GM21515 (cell line): ENCODE measurements at regions not wholly inside any gene's neighbourhood (a gene's known extent, or its start where the extent isn't known, plus 50 kb on each side); places are given as distances from the start of the nearest gene placed in this dataset.
"Not testable (repeated sequence)": the region's sequence is repeated elsewhere in the genome, so short reads cannot be mapped to it uniquely, and the experiment has no call there.

Experiments
- ATAC-seq: cut with Tn5 transposase; IDR thresholded peaks from one replicate; pipeline ENCODE4 v1.9.1; 2021; ENCODE audit not compliant: unreplicated experiment

DNA sequence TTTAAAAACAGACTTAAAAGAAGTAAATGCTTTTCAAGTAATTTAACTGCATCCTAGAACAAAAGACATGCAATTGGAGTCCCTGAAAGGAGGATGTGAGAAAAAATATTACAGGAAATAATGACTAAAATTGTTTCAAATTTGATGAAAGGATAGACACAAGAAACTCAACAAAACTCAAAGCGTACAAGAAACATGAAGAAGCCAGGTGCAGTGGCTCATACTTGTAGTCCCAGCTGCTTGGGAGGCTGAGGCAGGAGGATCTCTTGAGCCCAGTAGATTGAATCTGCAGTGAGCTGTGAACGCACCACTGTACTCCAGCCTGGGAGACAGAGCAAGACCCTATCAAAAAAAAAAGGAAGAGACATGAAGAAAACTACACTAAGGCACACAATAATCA lies 118.1 kb upstream of the SLC39A10 start:
- no peak for ATAC-seq

DNA sequence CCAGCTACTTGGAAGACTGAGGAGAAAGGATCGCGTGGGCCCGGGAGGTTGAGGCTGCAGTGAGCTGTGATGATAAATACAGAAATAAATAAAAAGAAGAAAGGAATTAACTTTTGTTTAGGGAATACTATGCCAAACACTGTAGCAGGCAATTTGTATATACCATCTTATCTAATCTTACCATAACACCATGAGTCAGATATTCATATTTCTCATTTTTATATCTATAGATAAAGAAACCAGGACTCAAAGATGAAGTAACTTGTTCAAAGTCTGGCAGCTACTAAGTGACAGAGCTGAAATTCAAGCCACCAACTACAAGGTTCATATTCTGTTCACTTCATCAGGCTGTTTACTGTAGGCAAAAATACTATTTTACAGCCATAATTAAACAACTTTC lies 119.2 kb upstream of the SLC39A10 start:
- ATAC-seq, result no peak

DNA sequence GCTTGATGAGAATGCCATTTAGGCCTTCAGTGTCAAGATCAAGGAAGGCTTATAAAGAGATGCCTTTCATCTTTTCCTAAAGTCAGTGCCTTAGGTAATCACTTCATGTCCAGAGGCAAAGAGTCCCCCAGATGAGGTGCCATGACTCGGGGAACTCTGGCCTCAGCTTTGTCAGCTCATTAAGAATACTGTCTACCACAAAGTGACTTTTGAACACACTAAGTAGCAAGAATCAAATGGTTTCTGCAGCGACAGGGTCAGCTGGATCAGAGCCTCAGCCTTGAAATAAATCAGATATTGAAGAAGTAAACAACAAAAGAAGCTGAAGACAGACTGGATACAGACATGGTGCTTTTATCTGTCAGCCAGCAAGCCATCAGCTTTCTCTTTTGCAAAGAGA lies 120.1 kb upstream of the SLC39A10 start:
- ATAC-seq, result no peak

DNA sequence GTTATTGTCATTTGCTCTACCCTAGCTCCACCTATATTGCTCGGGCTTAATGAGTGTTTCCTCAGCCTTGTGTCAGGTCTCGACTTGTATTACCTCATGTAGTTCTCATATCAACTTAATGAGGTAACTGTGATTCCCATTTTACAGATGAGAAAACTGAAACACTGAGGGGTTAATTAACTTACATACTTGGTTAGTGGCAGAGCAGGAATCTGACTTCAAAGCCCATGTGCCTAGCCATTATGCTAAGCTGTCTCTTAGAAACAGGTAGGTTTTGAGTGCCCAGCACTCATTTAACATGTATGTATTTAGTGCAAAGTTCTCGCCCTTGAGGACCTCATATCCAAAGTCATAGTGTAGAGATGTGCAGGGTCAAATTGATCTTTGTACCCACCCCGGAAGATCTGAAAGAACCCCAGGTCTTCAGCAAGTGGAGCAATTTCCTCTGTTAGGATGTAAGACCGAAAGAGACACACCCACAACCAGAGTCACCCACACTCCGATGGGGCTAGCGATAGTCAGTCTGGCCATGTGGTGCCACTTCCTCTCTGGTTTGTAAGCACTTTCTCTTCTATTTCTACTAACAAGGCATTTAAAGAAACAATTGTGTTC lies 121.0 kb upstream of the SLC39A10 start:
- peak; percentile 88 for ATAC-seq

DNA sequence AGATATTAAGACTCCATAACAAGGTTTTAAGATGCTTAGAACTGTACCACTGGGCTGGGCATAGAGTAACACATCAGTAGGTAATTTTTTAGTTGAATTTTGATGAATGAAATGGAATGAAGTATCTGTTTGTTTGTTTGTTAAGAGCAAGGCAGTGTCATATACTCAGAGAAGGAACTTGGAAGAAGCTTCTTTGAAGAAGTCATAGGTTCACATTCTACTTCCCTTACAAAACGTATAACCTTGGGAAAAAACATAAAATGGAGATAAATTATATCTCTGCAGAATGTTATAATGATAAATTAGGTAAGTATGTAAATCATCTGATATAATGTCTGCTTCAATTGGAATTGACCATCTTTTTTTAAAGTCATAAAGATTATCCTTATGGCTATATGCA lies 122.1 kb upstream of the SLC39A10 start:
- ATAC-seq, result no peak

DNA sequence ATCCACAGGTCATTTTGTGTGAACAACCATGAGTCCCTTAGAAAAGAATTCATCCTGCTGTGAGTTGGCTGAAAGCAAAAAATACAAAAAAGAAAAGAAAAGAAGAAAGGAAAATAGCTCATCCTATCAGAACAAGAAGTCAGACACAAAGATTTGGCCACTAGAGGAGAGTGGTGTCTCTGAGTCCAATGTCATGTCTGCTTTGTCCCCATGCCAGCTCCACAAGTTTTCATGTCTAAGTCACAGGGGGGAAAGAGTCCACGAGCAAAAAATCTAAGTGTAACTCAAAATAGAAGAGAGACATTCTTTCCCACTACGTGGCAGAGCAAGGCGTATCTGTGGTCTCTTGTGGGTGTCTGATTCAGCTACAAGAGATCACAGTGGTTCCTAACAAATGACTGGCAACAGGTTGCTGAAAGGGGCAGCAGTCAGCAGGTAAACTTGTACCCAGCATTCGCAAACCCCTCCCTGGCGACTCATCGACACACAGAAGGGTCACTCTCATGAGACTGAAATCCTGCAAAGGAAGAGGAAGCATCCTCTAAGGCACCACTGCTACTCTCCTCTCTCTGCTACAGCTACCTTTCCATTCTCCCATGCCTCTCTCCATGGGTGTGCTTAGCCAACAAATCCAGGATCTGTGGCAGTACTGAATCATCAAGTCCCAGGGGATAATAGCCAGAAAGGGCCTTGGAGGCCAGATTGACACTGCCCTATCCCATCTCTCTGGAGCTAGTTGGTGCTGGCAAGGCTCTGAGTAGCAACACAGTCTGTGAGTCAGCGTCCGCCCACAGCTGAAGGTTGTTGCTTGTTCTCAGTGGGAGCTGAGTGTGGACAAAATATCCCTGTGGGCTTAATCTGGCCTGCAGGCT lies 123.0 kb upstream of the SLC39A10 start:
- no peak for ATAC-seq

DNA sequence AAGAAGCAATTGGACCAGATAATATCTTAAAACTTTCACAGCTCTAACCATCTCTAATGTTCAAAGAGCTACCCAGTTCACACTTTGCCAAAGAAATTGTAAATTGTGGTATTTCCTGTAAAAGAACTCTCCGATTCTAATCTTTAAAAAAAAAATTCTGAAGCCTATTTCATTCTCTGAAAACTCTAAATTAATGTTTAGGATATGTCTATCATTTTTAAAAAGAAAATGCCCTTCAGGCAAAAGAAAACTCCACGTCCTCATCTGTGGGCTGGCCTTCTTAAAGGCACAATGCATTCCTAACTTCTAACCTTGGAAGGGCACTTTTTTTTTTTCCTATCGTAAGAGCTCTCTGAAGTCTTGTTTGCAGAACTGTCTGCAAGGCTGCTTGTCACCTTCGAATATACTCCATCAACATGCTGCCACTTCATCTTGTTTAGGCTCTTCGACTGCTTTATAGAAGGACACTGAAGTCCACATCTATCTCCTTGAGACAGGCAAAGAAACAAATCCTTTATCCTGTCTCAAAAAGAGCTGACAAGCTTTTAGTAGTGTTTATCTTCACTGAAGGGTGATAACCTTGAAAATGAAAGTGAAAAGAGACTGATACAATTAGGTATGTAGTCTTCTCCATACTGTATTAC lies 124.3 kb upstream of the SLC39A10 start:
- peak; percentile 51 for ATAC-seq

DNA sequence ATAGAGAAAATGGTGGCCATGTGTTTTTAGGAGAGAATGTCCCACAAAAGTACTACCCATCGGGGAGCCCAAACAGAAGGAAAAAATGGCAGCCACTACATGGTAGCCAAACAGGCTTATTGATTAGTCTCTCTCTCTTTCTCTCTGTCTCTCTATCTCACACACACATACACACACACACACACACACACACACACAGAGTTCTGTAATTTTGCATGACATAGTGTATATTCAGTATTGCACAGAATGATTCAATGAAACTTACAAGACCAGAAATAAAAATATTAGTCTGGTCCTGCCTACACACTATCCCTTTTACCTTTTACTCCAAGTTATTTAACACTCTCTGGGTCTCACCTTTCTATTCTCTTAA lies 124.8 kb upstream of the SLC39A10 start:
- ATAC-seq, result no peak

DNA sequence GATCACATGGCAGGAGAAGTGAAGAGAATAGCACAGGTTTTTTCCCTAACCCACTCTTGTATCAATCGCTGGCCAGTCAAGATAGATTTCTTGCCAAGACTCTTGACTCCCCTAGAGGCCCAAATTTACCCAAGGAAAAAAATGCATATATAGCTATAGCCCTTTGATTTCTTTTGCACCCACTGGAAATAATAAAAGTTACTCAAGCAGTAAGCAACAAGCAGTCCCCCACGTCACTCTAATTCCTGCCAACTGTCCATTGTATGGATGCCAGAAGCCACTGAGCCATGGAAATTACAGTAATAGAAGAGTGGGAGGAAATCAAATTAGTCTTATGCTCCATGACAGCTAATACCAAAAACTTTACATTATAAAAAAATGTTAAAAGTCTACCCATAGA lies 125.3 kb upstream of the SLC39A10 start:
- ATAC-seq, result no peak

DNA sequence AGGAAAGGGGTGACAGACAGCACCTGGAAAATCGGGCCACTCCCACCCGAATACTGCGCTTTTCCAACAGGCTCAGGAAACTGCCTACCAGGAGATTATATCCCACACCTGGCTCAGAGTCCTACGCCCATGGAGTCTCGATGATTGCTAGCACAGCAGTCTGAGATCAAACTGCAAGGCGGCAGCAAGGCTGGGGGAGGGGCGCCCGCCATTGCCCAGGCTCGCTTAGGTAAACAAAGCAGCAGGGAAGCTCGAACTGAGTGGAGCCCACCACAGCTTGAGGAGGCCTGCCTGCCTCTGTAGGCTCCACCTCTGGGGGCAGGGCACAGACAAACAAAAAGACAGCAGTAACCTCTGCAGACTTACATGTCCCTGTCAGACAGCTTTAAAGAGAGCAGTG lies 133.8 kb upstream of the SLC39A10 start:
- ATAC-seq, result not testable (repeated sequence)

DNA sequence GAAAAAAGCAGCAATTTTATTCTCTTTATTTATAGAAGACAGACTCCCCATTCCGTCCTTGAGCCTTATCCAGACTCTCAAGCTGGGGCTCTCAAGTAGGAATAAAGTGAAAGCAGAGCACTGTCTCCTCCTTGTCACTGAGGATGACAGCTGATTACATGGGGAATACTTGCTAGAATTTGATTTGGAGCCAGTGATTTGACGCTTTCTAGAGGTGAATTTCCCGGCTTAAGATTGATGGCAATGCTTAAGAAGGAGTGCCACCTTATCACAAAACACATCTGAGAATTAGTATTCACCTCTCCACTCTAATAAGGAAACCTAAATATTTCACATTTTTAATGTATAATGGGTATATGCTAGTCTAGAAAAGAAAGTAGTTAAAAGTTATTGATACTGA lies 135.4 kb upstream of the SLC39A10 start:
- no peak for ATAC-seq

DNA sequence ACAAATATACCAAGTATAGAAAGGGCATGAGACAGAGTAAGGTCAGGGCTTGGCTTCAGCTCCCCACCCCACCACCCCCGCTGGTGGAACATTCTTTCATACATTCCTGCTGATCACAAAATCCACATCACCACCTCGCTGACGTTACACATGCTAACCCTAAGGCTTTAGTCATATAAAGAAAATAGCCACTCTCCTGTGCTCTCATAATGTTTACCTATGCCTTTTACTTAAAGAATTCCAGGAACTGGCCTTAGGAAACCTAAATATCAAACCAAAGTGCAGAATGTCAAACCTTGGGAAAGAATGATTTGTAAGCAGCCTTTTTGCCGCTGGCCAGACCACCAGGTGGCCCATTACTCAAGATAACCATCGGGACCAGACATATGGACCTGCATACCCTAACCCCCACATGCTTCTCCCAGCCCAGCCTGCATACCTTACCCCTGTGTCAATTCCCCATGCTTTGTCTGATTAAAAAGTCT lies 136.3 kb upstream of the SLC39A10 start:
- ATAC-seq, result no peak

DNA sequence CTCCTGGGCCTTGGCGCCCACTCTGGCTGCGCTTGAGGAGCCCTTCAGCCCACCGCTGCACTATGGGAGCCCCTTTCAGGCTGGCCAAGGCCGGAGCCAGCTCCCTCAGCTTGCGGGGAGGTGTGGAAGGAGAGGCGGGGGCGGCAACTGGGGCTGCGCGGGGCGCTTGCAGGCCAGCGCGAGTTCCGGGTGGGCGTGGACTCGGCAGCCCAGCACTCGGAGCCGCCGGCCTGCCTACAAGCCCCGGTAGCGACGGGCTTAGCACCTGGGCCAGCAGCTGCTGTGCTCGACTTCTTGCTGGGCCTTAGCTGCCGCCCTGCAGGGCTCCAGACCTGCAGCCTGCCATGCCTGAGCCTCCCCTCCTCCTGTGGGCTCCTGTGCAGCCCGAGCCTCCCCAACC lies 141.5 kb upstream of the SLC39A10 start:
- no peak for ATAC-seq

DNA sequence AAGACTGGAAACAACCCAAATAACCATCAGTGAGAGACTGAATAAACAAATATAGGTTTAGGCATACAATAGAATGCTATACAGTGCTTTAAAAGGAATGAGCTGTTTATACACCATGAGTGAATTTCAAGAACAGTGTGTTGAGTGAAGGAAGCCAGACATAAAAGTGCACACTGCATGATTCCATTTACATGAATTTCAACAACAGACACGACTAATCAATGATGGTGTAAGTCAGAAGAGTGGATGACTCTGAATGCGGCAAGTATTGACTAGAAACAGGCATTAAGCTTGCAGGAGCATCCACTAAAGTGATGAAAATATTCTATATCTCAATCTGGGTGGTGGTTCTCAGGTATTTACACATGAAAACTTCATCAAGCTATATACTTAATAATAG lies 142.7 kb upstream of the SLC39A10 start:
- ATAC-seq, result no peak

DNA sequence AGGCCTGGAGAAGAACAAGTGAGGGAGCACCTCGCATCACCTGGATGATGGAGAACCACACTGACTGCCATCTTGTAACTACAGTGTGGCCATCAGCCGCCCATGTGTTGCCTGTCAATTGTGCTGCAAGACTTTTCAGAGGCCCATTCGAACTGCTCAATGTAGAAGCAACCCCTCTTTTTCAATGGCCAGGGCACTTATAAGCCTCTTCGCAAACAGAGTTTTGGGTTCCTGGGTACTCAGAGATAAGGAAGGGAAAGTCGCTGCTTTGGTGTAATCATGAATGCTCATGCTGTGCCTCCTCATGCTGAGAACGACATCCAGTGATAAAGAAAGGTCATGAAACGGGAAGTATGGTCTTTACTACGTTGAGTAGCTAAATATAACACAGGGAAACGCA lies 143.9 kb upstream of the SLC39A10 start:
- no peak for ATAC-seq

DNA sequence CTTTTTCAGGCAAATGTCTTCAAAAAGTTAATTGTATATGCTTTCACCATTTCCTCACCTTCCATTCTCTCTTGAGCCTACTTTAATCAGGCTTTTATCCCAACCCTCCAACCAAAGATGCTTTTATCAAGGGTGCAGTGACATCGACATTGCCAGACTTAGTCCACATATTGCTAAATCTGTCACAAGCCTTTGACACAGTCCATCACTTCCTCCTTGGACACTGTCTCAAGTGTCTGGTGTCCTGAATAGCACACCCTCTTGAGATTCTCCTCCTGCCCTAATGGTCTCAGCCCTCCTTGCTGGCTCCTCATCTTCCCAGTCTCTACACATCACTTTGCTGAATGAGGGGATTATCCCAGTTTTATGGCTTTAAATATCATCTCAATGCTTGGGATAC lies 147.5 kb upstream of the SLC39A10 start:
- ATAC-seq, result no peak

DNA sequence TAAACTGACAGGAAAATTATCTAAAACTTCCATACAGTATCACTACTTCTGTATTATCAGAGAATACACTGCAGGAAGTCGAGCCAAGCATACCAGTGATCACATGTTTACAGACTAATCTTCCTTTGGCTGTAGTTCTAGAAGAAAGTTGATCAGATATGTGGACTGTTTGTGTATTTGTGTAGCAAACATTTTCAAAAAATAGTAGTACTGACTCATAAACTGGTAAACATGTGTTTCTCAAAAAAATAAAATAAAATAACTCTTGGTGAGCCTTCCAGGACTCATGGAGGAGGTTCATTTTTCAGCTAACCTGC lies 148.9 kb upstream of the SLC39A10 start:
- no peak for ATAC-seq

DNA sequence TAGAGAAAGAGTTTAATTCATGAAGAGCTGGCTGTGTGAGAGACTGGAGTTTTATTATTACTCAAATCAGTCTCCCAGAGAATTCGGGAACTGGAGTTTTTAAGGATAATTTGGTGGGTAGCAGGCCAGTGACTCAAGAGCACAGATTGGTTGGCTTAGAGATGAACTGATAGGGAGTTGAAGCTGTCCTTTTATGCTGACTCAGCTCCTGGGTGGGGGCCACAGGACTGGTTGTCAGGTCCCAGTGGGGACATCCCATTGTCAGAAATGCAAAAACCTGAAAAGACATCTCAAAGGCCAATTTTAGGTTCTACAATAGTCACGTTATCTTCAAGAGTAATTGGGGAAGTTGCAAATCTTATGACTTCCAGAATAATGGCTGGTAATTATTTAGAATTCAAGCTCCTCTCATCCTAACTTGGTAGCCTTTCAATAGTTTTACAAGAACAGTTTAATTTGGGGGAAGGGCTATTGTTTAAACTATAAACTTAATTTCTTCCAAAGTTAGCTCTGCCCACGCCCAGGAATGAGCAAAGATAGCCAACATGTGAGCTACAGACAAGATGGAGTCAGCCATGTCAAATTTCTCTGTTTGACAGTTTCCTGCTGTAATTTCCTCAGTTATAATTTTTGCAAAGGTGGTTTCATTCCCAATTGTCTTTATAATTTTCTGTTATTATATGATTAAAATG lies 149.4 kb upstream of the SLC39A10 start:
- ATAC-seq, result no peak

DNA sequence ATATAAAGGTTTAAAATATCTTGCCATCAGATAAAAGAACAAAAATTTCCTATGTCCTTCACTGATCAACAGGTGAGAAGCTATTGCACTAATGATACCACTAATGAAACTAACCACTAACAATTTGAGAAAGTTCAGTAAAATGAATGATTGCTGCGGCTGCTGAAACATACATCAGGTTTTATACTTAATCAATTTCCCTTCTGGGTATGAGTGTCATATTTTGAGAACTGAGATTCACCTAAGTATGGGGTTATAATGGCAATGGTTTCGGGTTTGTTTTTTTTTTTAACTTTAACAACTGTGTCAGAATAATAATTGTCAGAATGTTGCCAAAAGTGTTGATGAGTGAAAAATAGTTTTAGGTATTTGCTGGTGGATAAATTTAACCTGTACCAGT lies 151.3 kb upstream of the SLC39A10 start:
- peak; percentile 89 for ATAC-seq

DNA sequence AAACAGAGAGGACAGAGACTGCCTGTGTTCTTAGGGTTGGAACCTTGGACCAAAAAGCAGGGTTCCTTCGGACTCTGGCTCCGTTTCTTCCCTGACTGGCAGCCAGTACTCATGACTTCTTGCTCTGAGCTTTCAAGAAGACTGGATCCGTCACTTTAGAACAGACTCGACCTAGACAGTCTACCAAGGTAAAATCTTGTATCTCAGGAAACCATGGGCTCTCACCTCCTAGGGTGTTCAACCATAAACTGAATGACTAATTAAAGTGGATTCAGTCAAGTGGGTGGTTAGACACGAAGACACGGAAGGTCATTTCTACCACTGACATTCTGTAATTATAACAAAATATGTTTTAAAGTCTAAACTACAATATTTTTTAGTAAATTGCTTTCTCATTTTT lies 153.8 kb upstream of the SLC39A10 start:
- ATAC-seq, result no peak

DNA sequence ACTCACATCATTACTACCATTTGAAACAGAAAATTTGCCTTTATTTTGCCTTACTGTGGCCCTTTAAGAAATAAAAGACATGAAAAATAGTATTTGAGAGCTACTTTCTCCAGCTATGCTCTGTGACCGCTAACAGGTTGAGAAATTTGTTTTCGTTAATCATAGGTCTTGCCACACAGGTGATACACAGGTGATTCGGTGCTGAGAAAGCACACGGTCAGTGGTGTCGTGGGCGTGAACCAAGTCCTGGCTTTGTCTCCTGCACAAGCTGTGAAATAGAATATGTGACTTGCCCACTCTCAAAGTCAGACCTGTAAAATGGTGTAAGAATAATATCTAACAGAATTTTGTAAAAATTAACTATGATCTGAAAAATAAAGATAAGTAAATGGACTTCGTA lies 155.3 kb upstream of the SLC39A10 start:
- ATAC-seq, result no peak

DNA sequence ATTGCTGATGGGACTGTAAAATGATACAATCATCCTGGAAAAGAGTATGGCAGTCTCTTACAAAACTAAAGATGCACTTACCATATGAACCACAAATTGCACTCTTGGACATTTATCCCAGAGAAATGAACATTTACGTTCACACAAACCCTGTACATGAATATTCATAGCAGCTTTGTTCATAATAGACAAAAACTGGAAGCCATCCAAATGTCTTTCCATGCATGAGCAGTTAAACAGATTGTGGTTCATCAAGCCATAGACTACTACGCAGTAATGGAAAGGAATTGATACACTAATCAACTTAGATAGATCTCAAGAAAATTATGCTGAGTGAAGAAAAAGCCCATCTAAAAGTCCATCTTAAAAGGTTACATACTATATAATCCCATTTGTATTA lies 156.1 kb upstream of the SLC39A10 start:
- no peak for ATAC-seq
